GM12878 (cell line): ENCODE measurements at regions not wholly inside any gene's neighbourhood (a gene's known extent, or its start where the extent isn't known, plus 50 kb on each side); places are given as distances from the start of the nearest gene placed in this dataset.
A peak's percentile ranks its signal among the peaks of the same experiment; 100 is the strongest.

Experiments
- ATF2 ChIP-seq: IDR thresholded peaks from 2 replicates; pipeline ENCODE4 v1.6.1; 2012; ENCODE audit warnings: low read length, inconsistent platforms
- CTCF ChIP-seq, 3 experiments: IDR thresholded peaks in 2 of 3; conservative IDR thresholded peaks in 1 of 3; 2 replicates each; pipeline ENCODE4 v1.5.1; 2011; ENCODE audit warnings: low read depth in 3 of 3, low read length in 3 of 3, mild to moderate bottlenecking in 3 of 3, control low read depth in 2 of 3, moderate library complexity in 2 of 3, inconsistent platforms in 1 of 3, mixed read lengths in 1 of 3; ENCODE audit not compliant: control insufficient read depth in 2 of 3, insufficient read depth in 1 of 3; ENCODE audit errors: extremely low read depth in 1 of 3
- HDGF ChIP-seq: fragments of 450-650 bp; IDR thresholded peaks from 2 replicates; pipeline ENCODE4 v1.6.1; 2016; ENCODE audit warnings: antibody characterized with exemption
- SPI1 ChIP-seq: IDR thresholded peaks from 2 replicates; pipeline ENCODE4 v1.6.1; 2011; ENCODE audit warnings: low read depth, mild to moderate bottlenecking, low read length, moderate library complexity, borderline replicate concordance; ENCODE audit not compliant: insufficient read depth

DNA sequence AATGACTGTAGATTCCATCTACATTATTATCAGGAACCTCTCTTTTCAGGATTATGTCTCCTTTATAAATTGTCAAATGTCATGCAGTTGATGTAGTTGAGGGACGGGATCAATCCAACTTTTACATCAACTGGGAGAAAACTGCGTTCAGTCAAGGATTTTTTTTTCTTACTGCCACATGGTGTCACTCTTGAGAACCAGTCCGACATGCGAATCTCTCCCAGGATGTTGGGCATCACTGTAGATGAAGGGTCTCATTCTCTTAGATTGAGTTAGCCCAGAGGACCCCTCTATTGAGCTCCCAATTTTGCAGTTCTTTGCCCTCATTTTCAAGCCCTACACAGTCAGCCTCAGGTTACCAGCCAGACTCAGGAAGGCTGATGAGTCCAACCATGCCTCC, 120.3 kb upstream of the PTPRZ1 start:
- TF ChIP-seq ATF2 (no peak), HDGF (no peak), CTCF (IDR thresholded peaks at IDR 0.05 in 2 of 3, conservative IDR thresholded peaks at IDR 0.05 in 1 of 3; ENCODE audit: control insufficient read depth in 2 of 3, extremely low read depth in 1 of 3, insufficient read depth in 1 of 3, low read depth in 3 of 3, low read length in 3 of 3) (peak; percentile 26 to 32 (median 31); a peak in 5 of 6 replicates), SPI1 (no peak)
